MM.1S (cell line): ENCODE measurements at regions not wholly inside any gene's neighbourhood (a gene's known extent, or its start where the extent isn't known, plus 50 kb on each side); places are given as distances from the start of the nearest gene placed in this dataset.

Experiments
- DNase-seq: peaks from one replicate; pipeline ENCODE4 v3.0.0-alpha.2; 2015
- H2AFZ ChIP-seq: fragments of 300-600 bp; sonication (generic); 2 replicates; pipeline ENCODE4 v1.6.0; 2016; ENCODE audit warnings: antibody characterized with exemption, low read length
- H3F3A ChIP-seq: fragments of 300-600 bp; sonication (generic); 2 replicates; pipeline ENCODE4 v1.6.1; 2016; ENCODE audit warnings: mild to moderate bottlenecking, antibody characterized with exemption, low read length, moderate library complexity, mixed read lengths; ENCODE audit not compliant: insufficient read depth
- H3K27ac ChIP-seq: fragments of 300-600 bp; sonication (generic); 2 replicates; pipeline ENCODE4 v1.5.1; 2016; ENCODE audit warnings: mild to moderate bottlenecking, low read length
- H3K27me3 ChIP-seq: fragments of 300-600 bp; sonication (generic); replicated peaks from 2 replicates; pipeline ENCODE4 v1.6.0; 2016; ENCODE audit warnings: low read length; ENCODE audit not compliant: insufficient read depth
- H3K36me3 ChIP-seq: fragments of 300-600 bp; sonication (generic); replicated peaks from 2 replicates; pipeline ENCODE4 v1.6.1; 2016; ENCODE audit warnings: mild to moderate bottlenecking, low read length, mixed read lengths; ENCODE audit not compliant: insufficient read depth
- H3K4me1 ChIP-seq: fragments of 300-600 bp; sonication (generic); 2 replicates; pipeline ENCODE4 v1.6.1; 2016; ENCODE audit warnings: low read length, mixed read lengths
- H3K4me2 ChIP-seq: fragments of 300-600 bp; sonication (generic); 2 replicates; pipeline ENCODE4 v1.6.0; 2016; ENCODE audit warnings: low read depth, low read length
- H3K4me3 ChIP-seq: fragments of 300-600 bp; sonication (generic); 2 replicates; pipeline ENCODE4 v1.5.1; 2016; ENCODE audit warnings: low read length, mixed read lengths
- H3K79me2 ChIP-seq: fragments of 300-600 bp; sonication (generic); 2 replicates; pipeline ENCODE4 v1.6.1; 2016; ENCODE audit warnings: mixed run types, low read length, mixed read lengths
- H3K9ac ChIP-seq: fragments of 300-600 bp; sonication (generic); 2 replicates; pipeline ENCODE4 v1.6.1; 2016; ENCODE audit warnings: low read length, mixed read lengths
- H3K9me2 ChIP-seq: fragments of 300-600 bp; sonication (generic); replicated peaks from 2 replicates; pipeline ENCODE4 v1.6.1; 2016; ENCODE audit warnings: mild to moderate bottlenecking, low read length, mixed read lengths; ENCODE audit not compliant: insufficient read depth
- H3K9me3 ChIP-seq: fragments of 300-600 bp; sonication (generic); replicated peaks from 2 replicates; pipeline ENCODE4 v1.6.1; 2016; ENCODE audit warnings: mild to moderate bottlenecking, low read length, mixed read lengths; ENCODE audit not compliant: insufficient read depth
- H4K20me1 ChIP-seq: fragments of 300-600 bp; sonication (generic); 2 replicates; pipeline ENCODE4 v1.6.1; 2016; ENCODE audit warnings: mild to moderate bottlenecking, low read length, moderate library complexity, mixed read lengths; ENCODE audit not compliant: insufficient read depth
- CTCF ChIP-seq: fragments of 300-600 bp; sonication (generic); IDR thresholded peaks from 2 replicates; pipeline ENCODE4 v1.5.1; 2016; ENCODE audit warnings: antibody characterized with exemption, low read length, mixed read lengths
- EZH2 ChIP-seq: fragments of 300-600 bp; sonication (generic); optimal IDR thresholded peaks from 2 replicates; pipeline ENCODE3; 2017; ENCODE audit warnings: low read depth, mild to moderate bottlenecking, antibody characterized with exemption, low read length, mixed read lengths
- EZH2phosphoT487 ChIP-seq: fragments of 300-600 bp; sonication (generic); IDR thresholded peaks from 2 replicates; pipeline ENCODE4 v1.6.1; 2018; ENCODE audit warnings: antibody characterized with exemption, low read length

GRCh38 chr15:72916897-72917296, 133.3 kb upstream of the ADPGK start:
- Histone ChIP-seq H3K79me2 (no peaks in the 10 kb centered on the region), H3K9me2 (no peaks in the 10 kb centered on the region), H3F3A (no peaks in the 10 kb centered on the region), H3K4me2 (no peak overlapping the region), H4K20me1 (no peaks in the 10 kb centered on the region), H2AFZ (no peak overlapping the region), H3K9ac (no peak overlapping the region), H3K9me3 (no peaks in the 10 kb centered on the region), H3K4me1 (no peaks in the 10 kb centered on the region), H3K4me3 (no peak overlapping the region), H3K36me3 (no peaks in the 10 kb centered on the region), H3K27ac (no peak overlapping the region), H3K27me3 (no peaks in the 10 kb centered on the region)
- DNase-seq: no peak
- no peak for TF ChIP-seq CTCF
- no peak for TF ChIP-seq EZH2
- no peak for TF ChIP-seq EZH2phosphoT487

GRCh38 chr15:72916378-72916777, 132.8 kb upstream of the ADPGK start:
- H3K4me3 ChIP-seq: no peak overlapping the region
- H3K36me3 ChIP-seq: no peaks in the 10 kb centered on the region
- H2AFZ ChIP-seq: no peak overlapping the region
- H3K9me3 ChIP-seq: no peaks in the 10 kb centered on the region
- H4K20me1 ChIP-seq: no peaks in the 10 kb centered on the region
- H3K9ac ChIP-seq: no peak overlapping the region
- H3K9me2 ChIP-seq: no peaks in the 10 kb centered on the region
- no peaks in the 10 kb centered on the region for H3K27me3 ChIP-seq
- no peak overlapping the region for H3K4me2 ChIP-seq
- no peaks in the 10 kb centered on the region for H3K79me2 ChIP-seq
- no peaks in the 10 kb centered on the region for H3K4me1 ChIP-seq
- H3F3A ChIP-seq: no peaks in the 10 kb centered on the region
- no peak overlapping the region for H3K27ac ChIP-seq
- TF ChIP-seq CTCF (no peak), EZH2phosphoT487 (no peak), EZH2 (no peak)
- DNase-seq: no peak

- no peaks in the 10 kb centered on the region for H3K79me2 ChIP-seq
- H3K9me2 ChIP-seq: no peaks in the 10 kb centered on the region
- H2AFZ ChIP-seq: no peak overlapping the region
- H3K27ac ChIP-seq: no peak overlapping the region
- no peaks in the 10 kb centered on the region for H3K4me1 ChIP-seq
- no peaks in the 10 kb centered on the region for H3K9me3 ChIP-seq
- H3K4me2 ChIP-seq: no peak overlapping the region
- H3F3A ChIP-seq: no peaks in the 10 kb centered on the region
- H4K20me1 ChIP-seq: no peaks in the 10 kb centered on the region
- no peak overlapping the region for H3K4me3 ChIP-seq
- H3K27me3 ChIP-seq: no peaks in the 10 kb centered on the region
- H3K9ac ChIP-seq: no peak overlapping the region
- DNase-seq: no peak
- no peak for TF ChIP-seq CTCF
- TF ChIP-seq EZH2: no peak
- no peak for TF ChIP-seq EZH2phosphoT487
- H3K36me3 ChIP-seq: no peaks in the 10 kb centered on the region
These were observed 132.3 kb upstream of the ADPGK start for GRCh38 chr15:72915843-72916242.
